ENCODE measurements at regions not wholly inside any gene's neighbourhood (a gene's known extent, or its start where the extent isn't known, plus 50 kb on each side); places are given as distances from the start of the nearest gene placed in this dataset.
"Not testable (repeated sequence)": the region's sequence is repeated elsewhere in the genome, so short reads cannot be mapped to it uniquely, and the experiment has no call there.

GRCh38 chr1:120278259-120278610 is 101.9 kb upstream of the SEC22B start:
- DNase-seq (ENCODE audit: low read depth in 2 of 2) = not testable (repeated sequence)

DNA sequence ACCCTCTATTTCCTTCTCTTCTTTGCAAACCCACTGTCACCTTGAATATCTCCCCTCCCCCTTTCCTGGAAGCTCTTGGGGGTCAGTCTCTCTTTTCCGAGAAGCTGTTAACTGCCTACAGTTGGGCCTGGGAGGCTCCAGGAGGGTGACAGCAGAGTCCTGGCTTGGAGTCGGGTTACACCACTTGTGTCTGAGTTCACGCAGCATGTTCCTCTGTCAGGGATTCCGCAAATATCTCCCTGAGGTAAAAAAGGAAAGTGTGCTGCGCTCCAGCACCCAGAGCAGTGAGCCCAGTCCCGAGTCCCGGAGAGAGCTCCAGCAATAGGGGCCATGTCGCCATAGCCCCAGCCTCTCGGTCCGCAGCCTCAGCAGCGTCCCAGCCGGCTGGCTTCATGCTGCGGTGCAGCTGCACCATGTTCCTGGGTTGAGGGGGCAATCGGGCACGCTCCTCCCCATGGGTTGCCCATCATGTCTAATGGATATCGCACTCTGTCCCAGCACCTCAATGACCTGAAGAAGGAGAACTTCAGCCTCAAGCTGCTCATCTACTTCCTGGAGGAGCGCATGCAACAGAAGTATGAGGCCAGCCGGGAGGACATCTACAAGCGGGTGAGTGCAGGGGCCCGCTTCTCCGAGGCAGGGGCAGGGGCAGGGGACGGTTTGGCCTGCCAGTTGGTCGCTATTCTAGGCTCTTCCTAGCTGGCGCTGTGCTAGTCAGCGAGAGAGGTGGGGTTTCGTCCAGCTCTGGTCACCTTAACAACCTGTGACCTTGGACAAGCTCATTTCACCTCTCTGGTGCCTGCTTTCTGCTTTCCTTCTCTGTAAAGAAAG is 101.3 kb upstream of the SEC22B start:
- not testable (repeated sequence) for DNase-seq (ENCODE audit: low read depth in 2 of 2)

- not testable (repeated sequence) for DNase-seq (ENCODE audit: low read depth in 2 of 2)
Measured at GRCh38 chr1:120276710-120277109, 100.4 kb upstream of the SEC22B start.

DNA sequence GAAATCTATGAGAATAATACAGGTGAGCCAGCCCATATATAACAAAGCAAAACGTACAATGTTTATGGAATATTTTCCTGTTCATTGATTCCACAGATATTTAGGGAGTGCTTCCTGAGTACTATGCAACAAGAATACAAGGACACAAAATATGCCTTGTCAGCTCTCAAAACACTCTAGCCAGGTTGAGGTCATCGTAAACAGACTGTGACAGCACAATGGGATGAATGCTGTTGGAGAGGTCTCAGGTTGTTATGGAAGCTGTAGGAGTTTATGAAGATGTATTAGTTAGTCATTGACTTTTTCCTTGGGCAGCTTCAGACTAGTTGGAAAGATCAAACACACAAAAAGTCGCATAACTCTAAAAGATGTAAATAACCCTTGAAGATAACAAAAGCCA is 98.1 kb upstream of the SEC22B start:
- not testable (repeated sequence) for DNase-seq (ENCODE audit: low read depth in 2 of 2)

DNA sequence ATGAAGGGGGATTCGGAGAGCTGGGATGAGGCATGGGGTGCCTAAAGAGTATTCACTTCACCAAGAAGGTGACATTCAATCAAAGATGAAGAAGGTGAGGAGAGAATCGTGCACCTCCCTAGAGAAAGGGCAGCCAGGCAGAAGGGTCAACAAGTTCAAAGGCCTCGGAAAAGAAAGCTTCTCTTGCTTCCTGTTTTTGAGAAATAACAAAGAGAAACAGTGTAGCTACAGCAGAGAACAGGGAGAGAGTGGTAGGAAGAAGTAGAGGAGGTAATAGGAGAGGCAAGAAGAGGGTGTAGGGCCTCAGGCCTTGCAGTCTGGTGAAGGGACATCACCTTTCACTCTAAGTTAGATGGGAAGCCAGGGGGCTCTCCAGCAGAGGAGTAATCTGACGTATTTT is 97.0 kb upstream of the SEC22B start:
- DNase-seq (ENCODE audit: low read depth in 2 of 2) = not testable (repeated sequence)

DNA sequence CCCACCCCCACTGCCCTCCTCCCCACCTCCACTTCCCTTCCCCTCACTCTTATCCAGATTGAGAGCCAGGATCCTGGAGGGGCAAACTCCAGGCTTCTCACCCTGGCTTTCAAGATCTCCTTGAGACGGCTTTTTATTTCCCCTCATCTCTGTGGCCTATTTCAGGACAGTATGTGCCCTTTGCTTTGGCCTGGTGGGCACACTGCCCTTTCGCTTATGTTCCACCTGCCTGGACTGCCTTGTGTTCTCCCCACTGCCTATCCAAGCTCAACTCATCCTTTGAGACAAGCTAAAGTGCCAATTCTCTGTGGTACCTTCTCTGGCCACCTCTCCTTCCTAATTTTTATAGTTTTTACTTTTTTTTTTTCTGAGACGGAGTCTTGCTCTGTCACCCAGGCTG is 95.9 kb upstream of the SEC22B start:
- not testable (repeated sequence) for DNase-seq (ENCODE audit: low read depth in 2 of 2)

DNA sequence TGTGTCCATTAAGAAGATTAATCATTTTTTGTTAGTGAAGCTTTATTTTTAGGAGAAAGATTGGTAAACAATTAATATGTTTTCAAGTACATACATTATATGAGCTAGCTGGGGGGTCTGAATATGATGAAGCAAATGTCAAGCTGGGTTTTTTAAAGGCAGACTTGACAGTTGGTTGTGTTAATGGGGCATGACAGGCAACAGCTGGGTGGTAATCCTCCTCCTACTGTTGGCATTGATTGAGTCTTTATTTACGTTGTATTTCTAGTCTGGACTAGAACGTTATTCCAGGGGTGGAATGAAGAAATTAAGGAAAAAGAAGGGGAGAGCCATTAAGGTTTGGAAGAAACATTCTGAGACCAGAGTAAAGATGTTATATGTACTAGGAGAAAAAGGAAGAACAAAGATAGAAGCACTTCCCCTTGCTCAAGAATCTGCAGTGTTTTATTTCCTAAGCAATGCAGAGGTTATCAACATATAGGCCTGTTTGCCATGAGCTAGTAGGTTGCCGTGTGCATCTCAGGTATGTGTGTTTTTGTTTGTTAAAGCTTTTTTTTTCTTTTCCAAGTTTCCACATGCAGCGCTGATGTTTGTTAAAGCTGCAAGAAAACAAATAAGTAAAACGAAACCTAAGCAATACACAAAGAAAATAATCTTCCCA is 95.4 kb upstream of the SEC22B start:
- not testable (repeated sequence) for DNase-seq (ENCODE audit: low read depth in 2 of 2)

DNA sequence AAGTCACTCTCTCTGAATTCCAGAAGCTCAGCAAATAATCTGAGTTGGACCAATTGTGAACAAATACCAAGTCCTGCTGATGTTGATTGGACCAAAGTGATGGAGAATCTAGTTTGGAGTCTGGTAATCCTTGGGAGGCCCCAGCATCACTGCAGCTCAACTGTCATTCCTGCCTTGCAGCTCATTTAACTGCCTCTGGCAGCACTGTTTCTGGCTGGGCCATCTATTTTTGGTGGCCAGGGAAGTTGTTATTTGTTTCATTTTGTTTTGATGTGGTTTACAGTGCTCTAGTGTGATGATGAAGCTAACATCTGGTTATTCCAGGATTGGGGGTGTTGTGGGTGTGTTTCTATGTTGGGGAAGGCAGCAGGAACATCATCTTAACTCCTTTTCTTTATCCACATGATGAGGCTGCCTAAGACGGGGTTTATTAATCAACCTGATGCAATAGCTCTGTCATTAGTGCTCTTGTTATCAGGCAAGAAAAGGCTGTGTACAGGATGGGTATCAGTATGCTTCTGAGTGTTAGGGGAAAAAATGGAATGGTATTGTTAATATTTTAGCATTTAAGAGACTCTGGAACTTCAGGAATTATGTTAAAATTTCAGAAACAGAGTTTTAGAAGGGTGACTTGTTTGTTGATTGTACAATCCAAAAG is 91.7 kb upstream of the SEC22B start:
- not testable (repeated sequence) for DNase-seq (ENCODE audit: low read depth in 2 of 2)

GRCh38 chr1:120264564-120264963 is 88.2 kb upstream of the SEC22B start:
- DNase-seq (ENCODE audit: low read depth in 2 of 2) = not testable (repeated sequence)

GRCh38 chr1:120262791-120263751 is 86.8 kb upstream of the SEC22B start:
- not testable (repeated sequence) for DNase-seq (ENCODE audit: low read depth in 2 of 2)

DNA sequence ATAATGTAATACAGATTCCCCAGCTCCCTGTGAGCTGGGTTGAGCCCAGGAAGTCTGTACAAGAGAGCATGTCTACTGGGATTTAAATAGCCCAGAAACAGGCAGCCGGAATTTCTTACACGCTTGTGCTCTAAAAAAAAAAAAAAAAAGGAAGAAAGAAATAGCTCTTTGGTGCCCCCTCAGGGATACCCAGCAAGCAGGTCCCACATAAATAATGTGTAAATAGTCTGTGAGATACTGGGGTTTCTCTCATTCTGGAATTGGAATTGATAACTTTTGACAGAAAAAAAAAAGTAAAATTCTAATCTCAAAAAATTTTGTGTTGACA is 81.4 kb upstream of the SEC22B start:
- DNase-seq (ENCODE audit: low read depth in 2 of 2) = not testable (repeated sequence)

- not testable (repeated sequence) for DNase-seq (ENCODE audit: low read depth in 2 of 2)
Measured at GRCh38 chr1:120257064-120257777, 80.9 kb upstream of the SEC22B start.

- not testable (repeated sequence) for DNase-seq (ENCODE audit: low read depth in 2 of 2)
Measured at GRCh38 chr1:120250756-120251155, 74.4 kb upstream of the SEC22B start.

- not testable (repeated sequence) for DNase-seq (ENCODE audit: low read depth in 2 of 2)
Measured at GRCh38 chr1:120248726-120249427, 72.6 kb upstream of the SEC22B start.

- DNase-seq (ENCODE audit: low read depth in 2 of 2) = not testable (repeated sequence)
Measured at GRCh38 chr1:120248203-120248602, 71.9 kb upstream of the SEC22B start.

DNA sequence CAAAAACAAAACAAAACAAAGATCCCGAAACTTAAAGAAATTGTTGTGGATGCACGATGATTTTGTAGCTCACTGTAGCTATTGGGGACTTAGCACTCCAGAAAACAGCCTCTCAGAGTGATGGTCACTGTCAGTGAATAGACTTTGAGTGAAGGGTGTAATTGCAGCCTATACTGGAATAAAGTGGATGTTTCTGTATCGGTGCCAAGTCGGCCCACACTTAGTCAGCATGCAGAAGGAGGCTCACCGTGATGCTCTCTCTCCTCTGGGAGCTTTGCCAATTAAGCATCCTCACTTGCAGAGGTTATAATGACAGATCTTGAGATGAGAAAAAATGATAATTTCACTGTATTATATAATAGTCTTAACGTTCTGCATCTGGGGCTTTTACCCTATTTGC is 67.5 kb upstream of the SEC22B start:
- DNase-seq (ENCODE audit: low read depth in 2 of 2) = not testable (repeated sequence)

DNA sequence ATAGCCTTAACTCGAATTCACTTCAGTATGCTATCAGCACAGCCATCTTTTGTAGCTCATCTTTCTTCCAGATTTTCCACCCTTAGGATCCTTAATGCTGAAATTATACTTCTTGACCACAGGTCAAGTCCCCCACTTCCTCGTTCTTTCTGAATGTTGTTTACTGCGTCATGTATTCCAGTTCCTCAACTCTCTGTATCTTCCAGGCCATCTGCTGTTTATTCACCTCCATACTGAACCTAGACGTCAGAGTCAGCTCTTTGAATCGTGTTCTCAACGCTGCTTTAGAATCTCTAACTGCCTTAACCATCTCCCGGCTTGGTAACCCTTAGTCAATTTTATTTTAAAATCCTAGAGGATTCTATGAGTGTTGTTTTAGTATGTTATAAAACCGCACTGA is 66.3 kb upstream of the SEC22B start:
- DNase-seq (ENCODE audit: low read depth in 2 of 2) = not testable (repeated sequence)

DNA sequence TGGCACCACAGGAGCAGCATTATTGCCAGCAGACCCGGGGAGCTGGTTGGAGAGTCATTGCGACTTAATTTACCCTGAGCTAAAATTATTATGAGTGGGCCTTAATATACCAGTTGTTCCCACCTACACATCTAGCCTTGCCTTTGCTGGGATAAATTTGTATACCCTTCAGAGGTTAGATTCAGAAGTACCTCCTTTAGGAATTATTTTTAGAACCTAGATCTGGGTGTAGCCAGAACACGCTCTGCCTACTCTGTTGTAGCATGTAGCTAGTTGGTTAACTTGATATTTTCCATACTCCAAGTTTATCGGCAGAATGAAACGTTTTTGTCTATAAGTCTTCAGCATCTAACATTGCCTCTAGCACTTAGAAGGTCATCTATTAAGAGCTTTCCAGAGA is 65.5 kb upstream of the SEC22B start:
- DNase-seq (ENCODE audit: low read depth in 2 of 2) = not testable (repeated sequence)

DNA sequence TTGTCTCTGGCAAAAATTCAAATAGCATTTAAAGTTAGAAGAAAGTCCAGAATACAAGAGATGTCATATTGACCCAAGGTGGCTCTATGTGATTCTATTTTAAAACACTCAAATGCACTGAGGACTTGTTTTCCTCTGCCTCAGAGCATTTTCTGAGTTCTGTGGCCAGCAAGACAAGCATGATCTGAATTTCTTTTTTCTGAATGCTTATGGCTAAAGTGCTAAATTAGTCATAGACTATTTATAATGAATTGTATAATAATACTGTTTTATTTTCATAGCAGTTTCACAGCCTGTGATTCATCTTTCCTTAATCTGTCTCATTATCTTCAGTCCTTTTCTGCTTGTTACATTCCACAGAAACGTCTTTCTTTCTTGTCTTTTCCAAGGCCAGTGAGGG is 63.9 kb upstream of the SEC22B start:
- DNase-seq (ENCODE audit: low read depth in 2 of 2) = not testable (repeated sequence)

DNA sequence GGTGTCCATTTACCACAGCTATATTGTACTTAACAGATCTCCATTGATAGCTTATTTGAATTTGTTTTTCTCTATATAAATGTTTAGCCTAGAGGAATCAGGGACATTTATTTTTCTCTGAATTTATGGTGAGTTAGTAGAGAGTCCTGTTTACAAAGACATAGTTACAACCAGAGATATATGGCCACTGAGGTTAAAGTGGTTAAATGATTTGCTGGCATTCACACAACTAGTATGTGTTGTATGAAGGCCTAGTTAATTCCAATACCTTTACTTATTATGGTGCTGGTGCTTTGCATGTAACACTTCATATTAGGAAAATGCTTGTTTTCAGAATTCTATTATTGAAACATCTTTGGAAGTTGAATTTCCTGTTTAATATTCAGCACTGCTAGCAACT is 63.0 kb upstream of the SEC22B start:
- not testable (repeated sequence) for DNase-seq (ENCODE audit: low read depth in 2 of 2)

Measured in stimulated activated CD8-positive, alpha-beta memory T cell treated with anti-CD3 and anti-CD28 coated beads, Interleukin-7, amount 100 ng/mL, for 1 hour (primary cell).